ENCODE measurements at regions not wholly inside any gene's neighbourhood (a gene's known extent, or its start where the extent isn't known, plus 50 kb on each side); places are given as distances from the start of the nearest gene placed in this dataset.

DNA sequence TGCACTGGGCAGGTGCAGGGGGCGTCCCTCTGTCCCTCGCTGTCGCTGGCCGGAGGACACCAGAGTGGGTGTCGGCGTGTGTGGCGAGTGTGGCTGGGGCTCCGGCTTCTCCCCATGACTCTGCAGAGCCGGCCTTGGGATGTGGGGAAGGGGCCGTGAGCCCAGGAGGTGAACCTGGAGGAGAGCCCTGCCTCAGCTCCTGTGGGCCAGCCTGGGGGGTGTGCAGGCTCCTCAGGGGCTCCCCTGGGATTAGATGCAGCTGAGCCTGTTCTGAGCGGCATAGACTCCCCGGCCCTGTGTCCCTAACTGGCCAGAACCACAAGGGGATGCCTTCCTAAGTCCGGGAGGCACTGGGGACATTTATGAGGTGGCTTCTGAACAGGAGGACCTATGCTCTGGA is 73.2 kb upstream of the GATA5 start:
- Histone ChIP-seq H3K9me3 (no peaks in the 10 kb centered on the region), H3K27me3 (replicated peaks; ENCODE audit: insufficient read depth) (peaks cover 10% of the 10 kb centered on the region), H3K27ac (peak overlapping the region in 1 of 2 donors; percentile 24), H3K36me3 (no peaks in the 10 kb centered on the region), H3K4me3 (no peak overlapping the region), H3K4me1 (replicated peaks) (peaks cover 3% of the 10 kb centered on the region)
- no peak for DNase-seq (ENCODE audit: low spot score)
- WGBS, result 87% methylated on average over 13 of the region's 13 CpGs
- TF ChIP-seq, protein P1, sequence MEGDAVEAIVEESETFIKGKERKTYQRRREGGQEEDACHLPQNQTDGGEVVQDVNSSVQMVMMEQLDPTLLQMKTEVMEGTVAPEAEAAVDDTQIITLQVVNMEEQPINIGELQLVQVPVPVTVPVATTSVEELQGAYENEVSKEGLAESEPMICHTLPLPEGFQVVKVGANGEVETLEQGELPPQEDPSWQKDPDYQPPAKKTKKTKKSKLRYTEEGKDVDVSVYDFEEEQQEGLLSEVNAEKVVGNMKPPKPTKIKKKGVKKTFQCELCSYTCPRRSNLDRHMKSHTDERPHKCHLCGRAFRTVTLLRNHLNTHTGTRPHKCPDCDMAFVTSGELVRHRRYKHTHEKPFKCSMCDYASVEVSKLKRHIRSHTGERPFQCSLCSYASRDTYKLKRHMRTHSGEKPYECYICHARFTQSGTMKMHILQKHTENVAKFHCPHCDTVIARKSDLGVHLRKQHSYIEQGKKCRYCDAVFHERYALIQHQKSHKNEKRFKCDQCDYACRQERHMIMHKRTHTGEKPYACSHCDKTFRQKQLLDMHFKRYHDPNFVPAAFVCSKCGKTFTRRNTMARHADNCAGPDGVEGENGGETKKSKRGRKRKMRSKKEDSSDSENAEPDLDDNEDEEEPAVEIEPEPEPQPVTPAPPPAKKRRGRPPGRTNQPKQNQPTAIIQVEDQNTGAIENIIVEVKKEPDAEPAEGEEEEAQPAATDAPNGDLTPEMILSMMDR (IDR thresholded peaks at IDR 0.05), result no peak
- TF ChIP-seq POLR2AphosphoS5 (IDR thresholded peaks at IDR 0.05) (no peak), POLR2A (IDR thresholded peaks at IDR 0.05) (no peak)
- intact Hi-C loops (cut with DNase I), result no loop called here

DNA sequence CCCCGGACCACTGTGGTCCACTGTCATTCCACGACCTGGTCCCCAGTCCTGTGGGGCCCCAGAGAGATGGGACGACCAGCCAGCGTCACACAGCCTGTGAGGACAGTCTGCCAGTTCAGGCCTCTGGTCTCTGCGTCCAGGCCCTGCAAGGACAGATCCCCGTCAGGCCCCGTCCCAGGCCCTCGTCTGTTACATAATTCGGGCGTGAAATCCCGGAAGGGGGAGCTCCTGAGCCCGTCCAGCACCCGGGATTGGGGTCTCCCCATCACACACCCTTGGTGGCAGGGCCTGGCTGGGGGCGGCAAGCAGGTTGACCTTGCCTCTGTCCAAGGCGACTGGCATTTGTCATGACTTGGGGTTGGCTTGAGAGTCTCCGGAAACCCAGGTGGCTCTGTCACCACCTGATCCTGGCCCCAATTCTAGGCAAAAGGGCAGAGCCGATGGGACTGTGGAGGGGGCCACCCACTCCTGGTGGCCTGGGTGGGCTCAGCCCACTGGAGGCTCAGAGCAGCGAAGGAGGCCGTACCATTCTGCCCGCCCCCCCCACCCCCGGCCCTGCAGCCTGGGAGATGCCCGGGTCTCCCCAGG is 73.8 kb upstream of the GATA5 start:
- TF ChIP-seq, protein P1 (IDR thresholded peaks at IDR 0.05), result no peak
- no peak for TF ChIP-seq POLR2A (IDR thresholded peaks at IDR 0.05)
- TF ChIP-seq POLR2AphosphoS5 (IDR thresholded peaks at IDR 0.05), result no peak
- Histone ChIP-seq H3K27me3 (replicated peaks; ENCODE audit: insufficient read depth) (peaks cover 12% of the 10 kb centered on the region), H3K36me3 (no peaks in the 10 kb centered on the region), H3K4me1 (replicated peaks) (peaks cover 3% of the 10 kb centered on the region), H3K4me3 (no peak overlapping the region), H3K9me3 (no peaks in the 10 kb centered on the region), H3K27ac (peak overlapping the region; percentile 24 to 55)
- intact Hi-C loops (cut with DNase I), result no loop called here
- WGBS, result 78% methylated on average over 9 of the region's 22 CpGs
- DNase-seq (ENCODE audit: low spot score), result no peak

DNA sequence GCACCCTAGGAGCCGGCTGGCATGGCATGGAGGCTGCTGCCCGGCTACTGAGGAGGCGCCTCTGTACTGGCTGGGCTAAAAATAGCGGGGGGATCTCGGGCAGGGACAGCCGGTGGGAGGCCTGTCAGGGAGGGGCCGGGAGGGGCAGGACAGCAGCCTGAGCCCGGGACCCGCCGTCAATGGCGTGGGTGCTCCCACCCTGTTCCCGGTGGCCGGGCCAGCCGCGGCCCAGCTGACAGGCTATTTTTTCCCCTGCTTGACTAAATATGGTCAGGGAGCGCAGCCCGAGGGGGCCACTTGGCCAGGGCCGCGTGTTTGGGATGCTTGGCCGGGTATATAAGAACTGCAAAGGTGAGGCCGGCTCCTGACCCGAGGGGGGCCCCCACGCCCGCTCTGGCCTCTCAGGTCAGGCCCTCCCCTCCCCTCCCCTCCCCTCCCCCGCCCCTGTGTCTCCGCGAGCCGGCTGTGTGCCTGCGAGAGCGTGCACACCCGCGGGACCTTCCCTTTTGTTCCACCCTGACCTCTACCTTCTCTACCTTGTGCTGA is 74.4 kb upstream of the GATA5 start:
- no peaks in the 10 kb centered on the region for H3K36me3 ChIP-seq
- no peaks in the 10 kb centered on the region for H3K9me3 ChIP-seq
- 23% methylated on average over 32 of the region's 32 CpGs for WGBS
- H3K27ac ChIP-seq, result peak overlapping the region; percentile 24 to 55
- peak overlapping the region; percentile 26 to 27 for H3K4me3 ChIP-seq
- TF ChIP-seq POLR2AphosphoS5 (IDR thresholded peaks at IDR 0.05), result no peak
- H3K4me1 ChIP-seq (replicated peaks), result peaks cover 3% of the 10 kb centered on the region
- peaks cover 12% of the 10 kb centered on the region for H3K27me3 ChIP-seq (replicated peaks; ENCODE audit: insufficient read depth)
- no peak for DNase-seq (ENCODE audit: low spot score)
- intact Hi-C loops (cut with DNase I), result no loop called here

DNA sequence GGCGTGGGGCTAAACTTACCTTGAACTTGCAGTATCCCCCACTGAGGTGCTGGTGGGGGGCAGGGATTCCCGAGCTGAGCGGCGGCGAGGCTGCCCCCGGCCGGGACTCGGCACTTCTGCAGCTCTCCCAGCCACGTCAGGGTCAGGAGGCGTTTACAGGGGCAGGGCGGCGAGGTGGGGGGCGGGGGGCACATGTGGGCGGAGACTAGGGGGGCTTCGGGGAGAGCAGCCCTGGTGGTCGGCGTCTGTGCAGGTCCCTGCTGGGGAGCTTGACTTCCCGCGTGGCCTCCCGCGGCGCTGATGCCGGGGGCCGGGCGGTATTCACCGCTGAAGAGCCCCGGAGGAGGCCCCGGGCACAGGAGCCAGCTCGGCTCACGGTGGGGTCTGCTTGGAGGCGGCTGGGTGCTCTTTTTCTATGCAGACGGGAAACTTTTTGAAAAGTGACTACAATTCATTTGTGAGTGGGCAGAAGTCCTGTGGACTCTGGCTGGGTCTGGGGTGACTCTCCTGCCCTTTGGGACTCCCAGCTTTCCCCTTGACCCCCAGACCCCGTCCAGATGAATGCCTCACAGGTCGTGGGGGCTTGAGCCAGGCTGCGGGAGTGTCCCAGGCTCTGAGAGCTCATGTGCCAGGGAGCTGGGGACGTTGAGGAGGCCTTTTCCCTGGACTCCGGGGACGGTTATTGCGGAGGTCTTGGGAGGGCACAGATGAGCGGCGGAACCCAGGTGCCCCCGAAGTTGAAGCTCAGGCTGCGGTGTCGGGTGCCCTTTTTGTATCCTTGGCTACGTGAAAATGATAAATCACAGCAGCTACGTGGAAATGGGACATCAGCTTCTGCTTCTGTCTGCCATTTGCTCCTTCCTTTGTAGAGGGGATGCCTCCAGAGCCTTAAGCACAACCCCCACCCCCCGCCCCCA is 75.9 kb upstream of the GATA5 start:
- TF ChIP-seq POLR2AphosphoS5 (IDR thresholded peaks at IDR 0.05) (no peak), POLR2A (IDR thresholded peaks at IDR 0.05) (no peak)
- TF ChIP-seq, protein P1 (IDR thresholded peaks at IDR 0.05), result no peak
- intact Hi-C loops (cut with DNase I), result no loop called here
- Histone ChIP-seq H3K9me3 (no peaks in the 10 kb centered on the region), H3K27ac (peak overlapping the region in 1 of 2 donors; percentile 55), H3K36me3 (no peaks in the 10 kb centered on the region), H3K4me3 (peak overlapping the region; percentile 26 to 27), H3K27me3 (replicated peaks; ENCODE audit: insufficient read depth) (peaks cover 12% of the 10 kb centered on the region), H3K4me1 (replicated peaks) (peaks cover 3% of the 10 kb centered on the region)
- WGBS, result 27% methylated on average over 45 of the region's 47 CpGs
- no peak for DNase-seq (ENCODE audit: low spot score)

DNA sequence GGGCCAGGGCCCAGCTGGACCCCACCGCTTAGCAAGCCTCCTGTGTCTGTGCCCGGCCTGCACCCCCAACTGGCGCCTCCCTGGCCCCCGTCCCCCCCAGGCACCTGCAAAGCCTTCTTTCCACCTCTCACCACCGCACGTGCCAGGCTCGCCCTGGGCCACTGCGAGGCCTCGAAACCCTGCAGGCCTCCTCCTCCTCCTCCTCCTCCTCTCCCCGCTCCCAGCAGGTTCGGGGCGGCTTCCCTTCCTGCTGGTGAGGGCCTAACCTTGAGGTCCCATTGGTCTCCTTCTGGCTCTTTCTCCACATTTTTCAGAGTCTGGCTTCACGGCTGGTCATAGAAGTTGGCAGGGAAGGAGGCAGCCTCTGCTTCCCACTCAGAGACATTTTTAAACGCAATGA is 76.8 kb upstream of the GATA5 start:
- TF ChIP-seq, protein P1 (IDR thresholded peaks at IDR 0.05), result no peak
- TF ChIP-seq POLR2A (IDR thresholded peaks at IDR 0.05), result no peak
- TF ChIP-seq POLR2AphosphoS5 (IDR thresholded peaks at IDR 0.05), result no peak
- 80% methylated on average over 14 of the region's 14 CpGs for WGBS
- intact Hi-C loops (cut with DNase I), result no loop called here
- H3K27me3 ChIP-seq (replicated peaks; ENCODE audit: insufficient read depth), result peaks cover 12% of the 10 kb centered on the region
- no peak overlapping the region for H3K4me3 ChIP-seq
- no peaks in the 10 kb centered on the region for H3K9me3 ChIP-seq
- peaks cover 3% of the 10 kb centered on the region for H3K4me1 ChIP-seq (replicated peaks)
- no peak overlapping the region for H3K27ac ChIP-seq
- no peaks in the 10 kb centered on the region for H3K36me3 ChIP-seq
- DNase-seq (ENCODE audit: low spot score), result no peak

Measured in prostate gland (tissue), 2 donors.